ENCODE measurements at regions not wholly inside any gene's neighbourhood (a gene's known extent, or its start where the extent isn't known, plus 50 kb on each side); places are given as distances from the start of the nearest gene placed in this dataset.
"Not testable (repeated sequence)": the region's sequence is repeated elsewhere in the genome, so short reads cannot be mapped to it uniquely, and the experiment has no call there.

- TF ChIP-seq CTCF (conservative IDR thresholded peaks at IDR 0.05; ENCODE audit: low read depth): no peak
- H3K27ac ChIP-seq: no peak overlapping the region
- POLR2A ChIA-PET (ENCODE audit: low non-redundant PET): no interaction called here
- CTCF ChIA-PET: no interaction called here
- no peak for DNase-seq (ENCODE audit: low spot score)
These were observed 301.3 kb upstream of the STXBP6 start for GRCh38 chr14:25351269-25351668.

- CTCF ChIA-PET: no interaction called here
- POLR2A ChIA-PET (ENCODE audit: low non-redundant PET): no interaction called here
- TF ChIP-seq CTCF (conservative IDR thresholded peaks at IDR 0.05; ENCODE audit: low read depth): no peak
- DNase-seq (ENCODE audit: low spot score): no peak
- H3K27ac ChIP-seq: no peak overlapping the region
These were observed 300.9 kb upstream of the STXBP6 start for GRCh38 chr14:25350802-25351201.

- TF ChIP-seq CTCF (conservative IDR thresholded peaks at IDR 0.05; ENCODE audit: low read depth): no peak
- POLR2A ChIA-PET (ENCODE audit: low non-redundant PET): no interaction called here
- CTCF ChIA-PET: no interaction called here
- H3K27ac ChIP-seq: no peak overlapping the region
- no peak for DNase-seq (ENCODE audit: low spot score)
These were observed 300.1 kb upstream of the STXBP6 start for GRCh38 chr14:25350021-25350420.

GRCh38 chr14:25349269-25349668, 299.3 kb upstream of the STXBP6 start:
- no peak for TF ChIP-seq CTCF (conservative IDR thresholded peaks at IDR 0.05; ENCODE audit: low read depth)
- DNase-seq (ENCODE audit: low spot score): no peak
- POLR2A ChIA-PET (ENCODE audit: low non-redundant PET): no interaction called here
- CTCF ChIA-PET: no interaction called here
- no peak overlapping the region for H3K27ac ChIP-seq

- POLR2A ChIA-PET (ENCODE audit: low non-redundant PET): no interaction called here
- DNase-seq (ENCODE audit: low spot score): no peak
- CTCF ChIA-PET: no interaction called here
- no peak overlapping the region for H3K27ac ChIP-seq
- TF ChIP-seq CTCF (conservative IDR thresholded peaks at IDR 0.05; ENCODE audit: low read depth): no peak
These were observed 290.9 kb upstream of the STXBP6 start for GRCh38 chr14:25340882-25341281.

GRCh38 chr14:25322784-25323183, 272.8 kb upstream of the STXBP6 start:
- H3K27ac ChIP-seq: no peak overlapping the region
- no peak for DNase-seq (ENCODE audit: low spot score)
- no peak for TF ChIP-seq CTCF (conservative IDR thresholded peaks at IDR 0.05; ENCODE audit: low read depth)
- POLR2A ChIA-PET (ENCODE audit: low non-redundant PET): no interaction called here
- CTCF ChIA-PET: no interaction called here

- DNase-seq (ENCODE audit: low spot score); POLR2A ChIA-PET (ENCODE audit: low non-redundant PET); CTCF ChIA-PET; H3K27ac ChIP-seq: not testable (repeated sequence)
These were observed 266.1 kb upstream of the STXBP6 start for GRCh38 chr14:25316007-25316406.
